ENCODE measurements at regions not wholly inside any gene's neighbourhood (a gene's known extent, or its start where the extent isn't known, plus 50 kb on each side); places are given as distances from the start of the nearest gene placed in this dataset.

DNA sequence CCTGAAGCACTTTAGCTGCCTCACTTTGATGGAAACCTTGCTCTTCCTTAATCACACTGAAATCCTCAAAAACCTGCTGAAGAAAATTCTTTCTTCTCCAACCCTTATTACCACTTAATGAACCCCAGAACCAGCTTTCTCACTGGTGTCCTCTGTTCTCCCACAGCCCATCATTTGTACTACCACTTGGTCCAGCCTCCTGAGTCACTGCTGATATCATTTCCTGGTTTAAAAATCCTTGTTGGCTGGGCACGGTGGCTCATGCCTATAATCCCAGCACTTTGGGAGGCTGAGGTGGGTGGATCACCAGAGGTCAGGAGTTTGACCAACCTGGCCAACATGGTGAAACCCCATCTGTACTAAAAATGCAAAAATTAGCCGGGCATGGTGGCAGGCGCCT, 418.6 kb upstream of the KCNMB2 start:
- TF ChIP-seq, protein P1, sequence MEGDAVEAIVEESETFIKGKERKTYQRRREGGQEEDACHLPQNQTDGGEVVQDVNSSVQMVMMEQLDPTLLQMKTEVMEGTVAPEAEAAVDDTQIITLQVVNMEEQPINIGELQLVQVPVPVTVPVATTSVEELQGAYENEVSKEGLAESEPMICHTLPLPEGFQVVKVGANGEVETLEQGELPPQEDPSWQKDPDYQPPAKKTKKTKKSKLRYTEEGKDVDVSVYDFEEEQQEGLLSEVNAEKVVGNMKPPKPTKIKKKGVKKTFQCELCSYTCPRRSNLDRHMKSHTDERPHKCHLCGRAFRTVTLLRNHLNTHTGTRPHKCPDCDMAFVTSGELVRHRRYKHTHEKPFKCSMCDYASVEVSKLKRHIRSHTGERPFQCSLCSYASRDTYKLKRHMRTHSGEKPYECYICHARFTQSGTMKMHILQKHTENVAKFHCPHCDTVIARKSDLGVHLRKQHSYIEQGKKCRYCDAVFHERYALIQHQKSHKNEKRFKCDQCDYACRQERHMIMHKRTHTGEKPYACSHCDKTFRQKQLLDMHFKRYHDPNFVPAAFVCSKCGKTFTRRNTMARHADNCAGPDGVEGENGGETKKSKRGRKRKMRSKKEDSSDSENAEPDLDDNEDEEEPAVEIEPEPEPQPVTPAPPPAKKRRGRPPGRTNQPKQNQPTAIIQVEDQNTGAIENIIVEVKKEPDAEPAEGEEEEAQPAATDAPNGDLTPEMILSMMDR (IDR thresholded peaks at IDR 0.05 in 4 of 5, conservative IDR thresholded peaks at IDR 0.05 in 1 of 5): no peak
- TF ChIP-seq POLR2A (IDR thresholded peaks at IDR 0.05): no peak
